NCI-H345 treated with DMSO at 0.1 percent for 48 hours (cell line): ENCODE measurements at regions not wholly inside any gene's neighbourhood (a gene's known extent, or its start where the extent isn't known, plus 50 kb on each side); places are given as distances from the start of the nearest gene placed in this dataset.

Experiments used
- DNase-seq: peaks from one replicate; lab custom pipeline; 2025; ENCODE audit not compliant: unreplicated experiment; lab: John Stamatoyannopoulos, UW

DNA sequence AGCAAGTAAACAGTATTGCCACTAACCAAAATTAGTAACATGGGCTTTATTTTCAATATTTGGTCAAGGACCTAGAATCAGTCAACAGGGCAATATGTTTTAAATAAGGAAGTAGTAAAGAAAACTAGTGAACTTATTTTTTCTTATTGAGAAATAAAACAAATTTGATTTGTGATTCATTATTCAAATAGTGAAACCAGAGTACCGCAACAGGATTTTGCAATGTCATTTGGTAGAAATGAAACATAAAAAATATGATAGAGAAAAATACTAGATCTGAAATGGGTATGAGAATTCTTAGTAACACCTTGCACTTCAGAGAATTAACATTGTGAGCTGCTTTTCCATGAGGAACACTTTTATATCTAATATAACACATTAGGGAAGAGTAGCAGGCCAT, 291.8 kb upstream of the GBE1 start:
- DNase-seq: no peak

DNA sequence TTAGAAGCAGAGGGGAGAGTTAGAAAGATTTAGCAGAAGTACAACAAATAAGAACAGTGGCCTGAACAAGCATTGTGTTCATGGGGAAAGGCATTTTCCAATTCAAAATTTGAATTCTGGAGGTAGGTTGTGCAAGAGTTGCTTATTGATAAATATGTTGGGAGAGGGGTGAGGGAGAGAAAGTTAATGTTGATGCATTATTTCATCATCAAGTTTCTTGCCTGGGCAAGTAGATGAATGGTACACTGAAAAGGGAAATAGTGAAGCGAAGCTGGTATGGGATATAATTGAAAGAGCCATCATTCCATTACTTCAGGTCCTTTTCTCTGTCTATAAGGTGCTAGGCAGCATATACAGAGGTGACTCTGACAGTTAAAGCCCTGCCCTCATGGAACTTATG, 288.9 kb upstream of the GBE1 start:
- no peak for DNase-seq

DNA sequence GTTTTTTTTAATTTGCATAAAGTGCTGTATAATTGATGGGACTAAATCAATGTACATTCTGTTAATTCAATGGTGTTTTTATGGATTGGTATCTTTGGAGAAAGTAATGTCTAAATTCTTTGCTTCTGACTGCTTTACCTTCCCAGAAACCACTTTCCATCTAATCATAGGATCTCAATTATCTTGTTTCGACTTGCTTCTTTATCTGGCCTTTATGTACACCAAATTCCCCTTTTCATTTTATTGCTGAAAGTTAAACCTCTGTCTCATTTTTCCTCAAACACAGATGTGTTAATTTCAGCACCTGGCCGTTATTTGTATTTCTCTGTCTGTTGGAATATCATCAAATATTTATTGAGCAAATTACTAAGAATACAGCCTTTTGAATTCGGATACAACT, 287.3 kb upstream of the GBE1 start:
- DNase-seq: no peak

DNA sequence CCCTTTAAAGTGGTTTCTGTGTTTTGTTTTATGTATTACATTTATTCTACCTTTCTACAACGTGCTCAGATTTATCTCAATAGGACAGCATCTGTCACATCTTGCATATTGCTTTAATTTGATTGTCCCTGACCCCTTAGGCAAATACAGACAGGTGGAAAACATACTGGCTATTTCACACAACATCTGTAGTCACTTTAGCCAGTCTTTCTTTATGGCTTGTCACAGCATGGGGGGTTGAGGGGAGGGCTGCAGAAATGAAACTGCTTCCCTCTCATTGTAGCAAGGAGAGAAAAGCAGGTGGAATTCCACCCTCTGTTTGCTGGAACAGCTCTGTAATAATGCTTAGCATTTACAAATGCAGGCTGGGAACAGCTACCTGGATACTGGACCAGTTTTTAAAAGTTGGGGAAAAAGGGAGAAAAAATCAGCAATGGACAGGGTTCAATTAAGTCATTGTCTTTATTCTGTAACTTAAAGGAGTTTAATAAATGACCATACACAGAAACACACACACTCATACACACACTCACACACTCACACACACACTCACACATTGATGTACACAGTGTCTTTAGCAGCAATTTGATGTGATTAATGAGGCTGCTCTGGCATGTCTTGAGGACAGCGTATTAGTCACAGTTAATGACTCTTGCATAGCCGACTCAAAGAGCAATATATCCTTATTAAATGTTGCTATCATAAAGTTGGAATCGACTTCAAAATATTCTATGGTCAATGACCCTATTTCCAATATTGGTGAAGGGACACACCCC, 283.7 kb upstream of the GBE1 start:
- DNase-seq: peak; percentile 46

DNA sequence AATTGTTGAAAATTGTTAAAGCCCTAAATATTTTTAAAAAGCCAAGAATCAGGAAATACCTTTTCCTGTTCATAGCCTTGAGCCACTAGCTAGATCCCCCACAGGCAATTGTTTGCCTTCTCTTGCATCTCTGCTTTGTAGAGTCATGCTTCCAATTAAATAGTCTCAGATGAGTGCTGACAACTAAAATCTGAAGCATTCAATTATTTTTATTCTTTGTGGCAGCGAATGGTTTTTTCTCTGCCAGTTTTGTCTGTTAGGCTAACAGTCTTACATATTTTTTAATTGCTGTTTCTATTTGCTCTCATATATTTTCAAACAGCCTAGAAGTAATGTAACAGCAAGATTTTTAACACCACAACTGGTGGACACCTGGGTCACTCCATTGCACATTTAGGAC, 277.1 kb upstream of the GBE1 start:
- no peak for DNase-seq

DNA sequence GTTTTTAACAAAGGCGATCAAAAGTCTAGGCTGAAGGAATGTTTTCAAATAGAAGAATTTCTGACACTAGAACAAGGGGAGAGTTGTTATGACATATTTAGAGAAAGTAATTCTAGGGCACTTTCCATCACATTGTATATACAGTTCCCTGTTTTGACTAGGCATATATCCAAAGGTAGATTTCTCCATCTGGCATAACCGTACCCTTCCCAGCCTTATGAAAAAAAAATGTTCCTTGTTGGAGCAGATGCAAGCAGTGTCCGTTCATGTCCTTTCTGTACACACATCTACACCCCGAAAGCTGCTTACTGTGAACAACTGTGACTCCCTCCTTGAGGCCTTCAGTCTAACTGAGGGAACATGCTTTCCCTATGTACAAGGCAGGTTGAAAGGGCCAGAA, 271.7 kb upstream of the GBE1 start:
- no peak for DNase-seq

DNA sequence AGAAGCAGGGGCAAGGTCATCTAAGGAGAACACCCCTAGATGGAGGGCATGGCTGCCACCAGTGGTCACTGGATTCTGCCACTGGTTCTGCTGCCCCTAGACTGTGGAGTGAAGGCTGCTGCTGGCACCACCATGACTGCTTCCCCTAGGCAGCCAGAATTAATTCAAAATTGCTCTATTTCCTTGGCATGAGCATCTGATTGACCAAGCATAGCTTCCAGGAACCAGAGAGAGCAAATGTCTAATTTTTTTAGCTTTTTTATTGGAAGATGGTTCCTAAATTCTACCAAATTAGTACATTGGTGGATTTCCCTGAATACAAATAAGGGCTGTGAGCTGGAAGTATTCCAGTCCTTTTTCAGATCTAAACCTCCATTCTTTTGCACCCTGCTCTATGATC, 270.2 kb upstream of the GBE1 start:
- no peak for DNase-seq

DNA sequence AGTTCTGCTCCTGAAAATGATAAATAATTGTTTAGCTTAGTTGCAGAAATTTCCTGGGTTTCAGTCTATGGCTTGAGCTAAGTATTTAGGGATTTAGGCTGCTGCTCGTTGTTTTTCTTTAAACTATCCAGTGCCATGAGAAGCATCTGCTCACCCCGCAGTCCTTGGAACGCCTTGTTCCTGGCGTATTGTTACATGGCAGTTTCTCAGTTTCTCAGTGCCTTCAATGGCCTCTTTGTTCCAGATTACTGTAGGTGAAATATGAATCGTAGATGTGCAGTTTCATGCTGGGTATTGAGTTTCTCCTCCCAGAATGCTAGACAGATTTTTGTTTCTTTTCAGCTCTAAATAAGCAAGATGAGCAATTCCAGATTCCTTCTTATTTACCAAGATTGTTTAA, 269.5 kb upstream of the GBE1 start:
- no peak for DNase-seq

DNA sequence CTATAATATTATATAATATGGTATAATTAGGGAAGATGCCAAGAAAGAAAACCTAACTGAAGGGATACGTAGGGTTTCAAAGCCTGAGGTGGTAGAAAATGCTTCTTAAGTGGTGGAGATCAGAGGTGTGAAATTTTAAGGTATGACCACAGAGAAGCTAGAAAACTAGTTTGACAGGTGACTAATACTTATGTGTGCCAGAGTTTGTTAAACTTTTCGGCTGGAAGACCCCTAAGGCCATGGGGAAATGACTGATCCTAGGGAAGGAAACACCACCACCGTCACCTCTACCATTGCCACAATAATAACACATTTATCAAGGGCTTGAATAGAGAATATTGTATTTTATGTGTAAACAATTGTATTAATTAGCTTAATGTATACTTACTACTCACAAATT, 261.4 kb upstream of the GBE1 start:
- DNase-seq: no peak

DNA sequence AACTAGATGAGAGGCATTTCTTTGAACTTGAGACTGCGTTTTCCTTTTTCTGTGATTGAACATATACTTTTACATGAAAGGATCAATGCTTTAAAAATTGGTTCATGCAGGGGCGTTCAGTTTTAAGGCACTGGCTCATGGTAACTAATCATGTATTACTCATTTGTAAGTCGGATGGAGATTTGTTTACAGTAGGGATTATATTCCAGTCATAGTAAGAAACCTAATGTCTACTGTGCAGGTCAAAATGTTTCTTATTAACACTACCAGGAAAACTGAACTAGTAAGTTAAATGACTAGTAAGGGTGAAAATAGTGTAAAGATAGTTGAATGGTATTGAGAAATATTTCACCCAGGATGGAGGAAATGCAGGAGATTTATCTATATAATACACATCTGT, 258.8 kb upstream of the GBE1 start:
- DNase-seq: no peak

DNA sequence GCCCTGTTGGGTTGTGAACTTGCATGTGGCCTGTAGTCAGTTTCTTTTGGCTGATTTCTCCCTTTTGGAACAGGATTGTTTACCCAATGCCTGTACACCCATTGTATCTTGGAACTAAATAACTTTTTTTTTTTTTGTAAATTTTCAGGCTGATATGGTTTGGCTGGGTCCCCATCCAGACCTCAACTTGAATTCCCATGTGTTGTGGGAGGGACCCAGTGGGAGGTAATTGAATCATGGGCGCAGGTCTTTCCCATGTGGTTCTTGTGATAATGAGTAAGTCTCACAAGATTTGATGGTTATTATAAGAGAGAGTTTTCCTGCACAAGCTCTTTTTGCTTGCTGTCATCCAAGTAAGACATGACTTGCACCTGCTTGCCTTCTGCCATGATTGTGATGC, 253.8 kb upstream of the GBE1 start:
- DNase-seq: no peak

DNA sequence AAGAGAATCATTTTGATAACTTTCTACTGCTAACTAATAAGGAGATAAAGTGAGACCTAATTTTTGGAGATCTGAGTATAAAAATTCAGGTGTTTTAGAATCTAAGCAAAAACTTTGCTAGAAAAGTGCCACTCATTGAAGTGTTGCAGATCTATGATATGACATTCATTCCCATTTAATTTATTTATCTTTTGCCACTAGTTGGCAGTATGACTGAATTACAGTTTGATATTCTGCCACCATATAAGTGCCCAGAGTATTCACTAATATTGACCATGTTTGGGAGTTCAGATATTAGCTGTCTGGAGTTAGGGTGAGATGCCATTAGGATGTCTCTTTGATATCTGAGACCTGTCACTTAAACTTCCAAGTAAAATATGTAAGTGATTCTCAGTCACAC, 251.3 kb upstream of the GBE1 start:
- DNase-seq: no peak

DNA sequence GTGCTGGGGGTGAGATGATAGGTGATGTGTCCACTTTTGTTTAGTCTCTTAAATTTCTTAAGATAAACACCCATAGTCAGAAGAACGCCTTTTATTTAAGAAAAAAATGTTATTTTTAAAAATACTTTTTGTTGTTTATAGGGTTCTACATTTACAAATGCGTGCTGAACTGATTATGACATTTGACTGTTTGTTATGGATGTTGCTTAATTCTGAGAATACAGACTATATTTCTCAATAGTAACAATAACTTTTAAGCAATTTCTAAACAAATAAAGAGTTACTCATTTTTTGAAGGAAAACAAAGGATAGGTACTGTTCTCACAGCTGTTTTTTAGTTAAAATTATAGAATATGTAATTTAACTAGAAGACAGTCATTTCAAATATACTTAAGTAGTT, 249.9 kb upstream of the GBE1 start:
- DNase-seq: no peak

DNA sequence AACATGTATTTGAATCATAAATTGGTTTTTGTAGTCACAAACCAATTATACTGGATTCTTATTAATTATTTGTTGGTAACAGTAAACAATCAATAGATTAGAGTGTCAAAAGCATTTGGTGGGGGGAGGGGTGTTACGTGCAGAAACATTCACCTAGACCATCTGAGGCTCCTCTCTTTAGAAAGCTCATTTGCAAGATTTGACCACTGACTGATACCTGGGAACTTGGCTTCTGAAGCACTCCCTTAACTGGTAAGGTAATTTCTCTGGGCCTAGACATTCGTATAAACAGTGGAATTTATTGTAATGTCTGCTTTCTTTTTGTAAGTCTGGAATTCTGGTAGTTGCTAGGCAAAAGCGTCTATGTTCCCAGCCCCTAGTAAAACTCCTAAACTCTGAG, 243.8 kb upstream of the GBE1 start:
- no peak for DNase-seq

DNA sequence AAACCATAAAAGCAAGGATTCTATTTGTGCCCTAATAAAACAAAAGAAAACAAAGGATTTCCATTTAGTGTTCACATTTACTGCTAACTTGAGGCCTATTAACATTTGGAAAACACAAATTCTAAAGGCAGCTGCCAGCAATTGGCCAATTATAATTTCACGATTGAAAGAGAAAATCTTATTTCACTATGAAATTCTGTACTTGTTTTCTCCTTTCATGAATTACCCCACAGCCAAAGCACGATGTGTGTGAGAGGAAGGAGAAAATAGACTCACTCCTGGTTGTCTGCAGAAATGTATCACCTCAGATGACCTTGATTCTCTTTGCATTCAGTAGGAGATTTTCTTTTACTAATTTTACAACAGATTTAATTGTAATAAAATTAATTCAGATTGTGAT, 242.8 kb upstream of the GBE1 start:
- DNase-seq: no peak

DNA sequence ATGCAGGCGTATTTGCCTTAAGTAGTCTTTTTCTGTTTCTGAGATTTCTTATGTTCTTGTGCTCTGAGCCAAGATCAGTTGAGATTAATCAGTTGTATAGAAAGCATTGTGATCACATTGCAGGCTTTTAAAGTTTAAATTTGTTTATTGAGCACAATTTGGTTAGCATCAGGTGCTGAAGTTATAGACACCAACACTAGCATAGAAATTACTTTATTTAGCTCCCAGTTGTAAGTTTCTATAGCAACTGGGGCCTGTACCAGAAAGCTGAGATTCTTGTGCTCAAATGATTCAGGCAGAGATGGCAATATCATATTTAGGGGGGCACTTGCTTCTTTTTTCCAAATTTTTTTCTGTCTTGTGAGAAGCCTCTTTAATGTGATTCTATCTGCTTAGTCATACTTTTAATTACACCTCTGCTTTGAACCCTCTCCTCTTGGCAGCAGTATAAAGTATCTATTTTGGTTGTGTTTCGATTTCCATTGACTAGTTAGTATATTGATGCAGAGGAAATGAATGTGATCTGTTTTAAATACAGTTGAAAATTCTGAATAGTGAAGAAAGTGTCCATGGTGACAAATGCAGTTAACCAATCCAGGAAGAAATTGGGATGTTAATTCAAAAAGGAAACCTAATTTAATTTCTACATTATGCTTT, 241.7 kb upstream of the GBE1 start:
- no peak for DNase-seq

DNA sequence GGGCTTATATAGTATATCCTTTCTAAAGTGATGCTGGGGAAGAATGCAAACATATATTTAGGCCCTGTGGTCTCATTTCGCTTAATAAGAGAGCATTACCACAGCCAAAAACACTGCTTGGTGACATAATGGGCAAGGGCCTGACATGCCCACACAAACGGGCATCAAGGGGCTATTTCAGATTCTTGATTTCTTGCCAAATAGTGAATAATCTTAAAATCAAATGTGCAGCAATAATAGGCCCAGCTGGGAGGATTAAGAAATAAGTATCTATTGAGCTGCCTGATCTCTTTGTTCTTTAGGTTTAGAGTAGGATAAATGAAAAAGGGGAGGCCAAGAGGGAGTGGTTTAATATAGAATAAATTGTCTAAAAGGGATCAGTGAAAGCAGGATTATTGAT, 241.0 kb upstream of the GBE1 start:
- no peak for DNase-seq

DNA sequence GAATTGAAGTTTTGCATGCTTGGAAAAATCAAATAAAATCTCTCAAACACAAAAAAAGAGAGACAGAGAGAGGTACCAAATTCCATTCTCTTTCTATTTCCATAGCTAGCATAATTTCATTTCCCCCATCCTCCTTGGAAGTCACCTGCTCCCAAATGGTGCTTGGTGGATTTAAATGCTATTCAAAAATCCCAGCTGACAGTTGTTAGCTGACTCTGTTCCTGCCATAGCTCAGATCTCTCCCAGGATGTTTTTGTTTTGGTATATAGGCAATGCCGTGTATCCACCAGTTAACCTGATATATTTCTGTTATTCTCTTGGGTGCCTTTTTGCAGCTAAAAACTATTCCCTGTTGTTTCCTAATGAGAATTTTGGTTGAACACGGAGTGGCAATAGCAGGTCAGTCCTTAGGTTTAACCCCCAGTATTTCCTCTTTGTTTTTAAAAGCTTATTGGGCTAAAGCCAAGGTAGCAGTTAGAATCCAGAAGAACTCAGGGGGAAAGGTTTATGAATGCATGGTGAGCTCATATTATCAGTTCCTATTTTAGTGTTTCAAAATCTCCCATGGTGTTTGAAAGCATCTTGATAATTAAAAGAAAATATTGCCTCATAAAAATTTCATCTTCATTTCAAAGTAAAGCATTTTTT, 240.0 kb upstream of the GBE1 start:
- DNase-seq: no peak

DNA sequence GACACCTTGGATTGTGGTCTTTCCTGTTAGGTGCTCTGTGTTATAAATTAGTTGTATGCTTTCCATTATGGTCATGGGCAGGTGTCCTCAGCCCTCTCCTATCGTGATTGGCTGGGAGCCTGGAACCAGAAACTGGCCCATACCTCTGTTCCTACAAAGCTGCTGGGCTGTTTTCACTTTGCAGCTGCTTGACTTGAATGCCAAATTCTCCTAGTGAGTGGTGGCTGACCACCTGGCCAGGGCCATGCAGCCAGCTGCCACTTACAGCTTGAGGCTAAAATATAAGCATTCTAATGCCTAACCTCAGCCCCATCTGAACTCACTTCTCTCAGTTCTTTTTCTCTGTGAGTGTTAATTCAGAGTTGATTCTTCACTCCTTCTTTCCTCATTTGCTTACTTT, 239.3 kb upstream of the GBE1 start:
- no peak for DNase-seq

DNA sequence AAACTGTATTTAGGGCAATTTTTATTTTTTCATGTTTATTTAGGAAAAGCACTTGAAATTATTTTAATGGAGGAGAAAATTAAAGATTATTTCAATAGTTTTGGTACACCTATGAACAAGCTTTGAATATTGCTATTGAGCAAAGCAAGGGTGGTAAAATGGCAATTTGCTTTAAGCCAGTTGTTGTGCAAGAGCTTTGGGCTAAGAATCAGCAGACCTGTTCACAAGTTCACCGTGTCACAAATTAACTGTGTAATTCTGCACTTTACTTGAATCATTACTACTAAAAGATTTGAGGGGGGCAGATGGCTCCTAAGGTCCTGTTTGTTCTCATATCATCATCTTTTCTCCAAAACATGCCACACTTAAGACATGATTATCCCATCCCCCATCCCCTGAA, 238.9 kb upstream of the GBE1 start:
- no peak for DNase-seq

DNA sequence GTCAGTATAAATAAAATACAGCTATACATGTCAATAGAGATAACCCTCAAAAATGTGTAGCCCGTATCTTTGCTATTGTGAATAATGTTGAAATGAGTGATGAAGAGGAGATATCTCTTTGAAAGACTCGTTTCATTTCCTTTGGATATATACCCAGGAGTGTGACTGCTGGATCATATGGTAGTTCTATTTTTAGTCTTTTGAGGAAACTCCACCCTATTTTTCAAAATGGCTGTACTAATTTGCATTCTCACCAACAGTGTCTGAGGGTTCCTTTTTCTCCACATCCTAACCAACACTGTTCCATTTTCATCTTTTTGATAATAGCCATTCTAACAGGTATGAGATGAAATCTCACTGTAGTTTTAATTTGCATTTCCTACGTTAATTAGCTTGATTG, 237.5 kb upstream of the GBE1 start:
- DNase-seq: no peak

DNA sequence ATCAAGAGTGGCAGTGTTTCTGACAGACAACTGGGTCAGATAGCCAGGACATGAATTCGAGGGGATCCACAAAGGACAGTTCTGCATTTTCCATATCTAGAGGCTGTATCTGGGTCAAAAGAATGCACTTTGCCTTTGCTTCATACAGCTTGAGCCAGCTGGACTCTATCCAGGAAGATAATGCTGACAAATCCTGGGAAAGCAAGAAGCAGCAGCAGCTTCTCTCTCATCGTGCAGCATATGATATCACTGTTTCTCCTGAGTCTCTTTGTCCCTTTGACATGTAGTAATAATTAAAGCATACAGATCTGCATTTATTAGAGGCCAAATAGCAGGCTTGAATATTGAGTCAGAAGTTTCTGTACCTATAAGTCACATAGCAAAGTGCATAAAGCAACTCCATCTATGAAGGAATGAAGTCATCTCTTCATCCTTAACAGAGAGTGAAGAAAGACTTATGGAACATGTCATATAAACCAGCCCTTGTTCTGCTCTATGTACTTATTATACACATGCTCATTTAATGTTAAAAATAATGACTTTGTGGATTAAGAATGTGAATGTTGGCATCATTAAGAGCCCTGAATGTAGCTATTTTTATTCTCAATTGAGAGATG, 236.8 kb upstream of the GBE1 start:
- no peak for DNase-seq
